PC-3 (cell line): ENCODE measurements at regions not wholly inside any gene's neighbourhood (a gene's known extent, or its start where the extent isn't known, plus 50 kb on each side); places are given as distances from the start of the nearest gene placed in this dataset.

ENCODE experiments used
- ATAC-seq: fragments of 200-7000 bp; cut with Tn5 transposase; 2 replicates; pipeline ENCODE4 v1.9.1; 2020; ENCODE audit warnings: mild to moderate bottlenecking, moderate library complexity
- BruUV-seq: library from RNA; stranded (reverse); fragments of 400-500 nt; replicated peaks from 2 replicates; lab custom pipeline; 2021; lab: Mats Ljungman, UMichigan
- CTCF ChIA-PET: fragments of 300-600 bp; sonication (Branson Sonifier 250); formaldehyde crosslinking; loops from one replicate; lab custom pipeline; 2022; ENCODE audit warnings: antibody characterized with exemption; lab: Charles Lee
- POLR2A ChIA-PET: fragments of 300-600 bp; sonication (Branson Sonifier 250); formaldehyde crosslinking; loops from one replicate; lab custom pipeline; 2022; ENCODE audit warnings: antibody characterized with exemption; ENCODE audit not compliant: unreplicated experiment; lab: Charles Lee
- DNase-seq: peaks from one replicate; pipeline ENCODE4 v3.0.0-alpha.2; 2015
- H2AFZ ChIP-seq: fragments of 300-600 bp; sonication (generic); 2 replicates; pipeline ENCODE4 v1.6.0; 2016; ENCODE audit warnings: antibody characterized with exemption, low read length
- H3F3A ChIP-seq: fragments of 300-600 bp; sonication (generic); one replicate; pipeline ENCODE4 v1.6.0; 2017; ENCODE audit warnings: antibody characterized with exemption, low read length, control low read depth, mild to moderate bottlenecking; ENCODE audit not compliant: unreplicated experiment
- H3K27ac ChIP-seq: fragments of 300-600 bp; sonication (generic); 2 replicates; pipeline ENCODE4 v1.5.1; 2016; ENCODE audit warnings: mild to moderate bottlenecking, low read length
- H3K27me3 ChIP-seq: fragments of 300-600 bp; sonication (generic); 2 replicates; pipeline ENCODE4 v1.6.1; 2016; ENCODE audit warnings: low read length, mixed read lengths
- H3K36me3 ChIP-seq: fragments of 300-600 bp; sonication (generic); 2 replicates; pipeline ENCODE4 v1.6.1; 2016; ENCODE audit warnings: low read depth, mixed run types, low read length, mixed read lengths
- H3K4me1 ChIP-seq: fragments of 300-600 bp; sonication (generic); 2 replicates; pipeline ENCODE4 v1.5.1; 2016; ENCODE audit warnings: low read length; ENCODE audit not compliant: insufficient read depth
- H3K4me2 ChIP-seq: fragments of 300-600 bp; sonication (generic); 2 replicates; pipeline ENCODE4 v1.6.0; 2016; ENCODE audit warnings: low read length
- H3K4me3 ChIP-seq: fragments of 300-600 bp; sonication (generic); 2 replicates; pipeline ENCODE4 v1.5.1; 2016; ENCODE audit warnings: mild to moderate bottlenecking, low read length, mixed read lengths
- H3K79me2 ChIP-seq: fragments of 300-600 bp; sonication (generic); 2 replicates; pipeline ENCODE4 v1.6.1; 2017; ENCODE audit warnings: low read length, mixed read lengths
- H3K9ac ChIP-seq: fragments of 300-600 bp; sonication (generic); 2 replicates; pipeline ENCODE4 v1.6.0; 2016; ENCODE audit warnings: mild to moderate bottlenecking, low read length
- H3K9me2 ChIP-seq: fragments of 300-600 bp; sonication (generic); replicated peaks from 2 replicates; pipeline ENCODE4 v1.6.1; 2016; ENCODE audit warnings: mixed run types, low read length, mixed read lengths
- H3K9me3 ChIP-seq: fragments of 300-600 bp; sonication (generic); 2 replicates; pipeline ENCODE4 v1.6.1; 2016; ENCODE audit warnings: low read length, mixed read lengths
- H4K20me1 ChIP-seq: fragments of 300-600 bp; sonication (generic); 2 replicates; pipeline ENCODE4 v1.6.1; 2016; ENCODE audit warnings: low read length, mixed read lengths
- CTCF ChIP-seq: fragments of 300-600 bp; sonication (generic); conservative IDR thresholded peaks from 2 replicates; pipeline ENCODE4 v1.5.1; 2017; ENCODE audit warnings: antibody characterized with exemption, low read depth, mild to moderate bottlenecking, low read length
- EZH2 ChIP-seq: fragments of 300-600 bp; sonication (generic); IDR thresholded peaks from one replicate; pipeline ENCODE4 v1.6.1; 2017; ENCODE audit warnings: antibody characterized with exemption, mild to moderate bottlenecking, low read length; ENCODE audit not compliant: unreplicated experiment
- EZH2phosphoT487 ChIP-seq: fragments of 300-600 bp; sonication (generic); IDR thresholded peaks from 2 replicates; pipeline ENCODE4 v1.6.1; 2018; ENCODE audit warnings: mild to moderate bottlenecking, antibody characterized with exemption, low read length, borderline replicate concordance
- intact Hi-C: fragments of 100-400 bp; cut with micrococcal nuclease; formaldehyde crosslinking; loops from 2 replicates; pipeline ENCODE4 v1.9.0; 2023

- CTCF ChIA-PET: no interaction called here
Measured at GRCh38 chr13:112184851-112185371, 118.0 kb downstream of the SOX1 start.

DNA sequence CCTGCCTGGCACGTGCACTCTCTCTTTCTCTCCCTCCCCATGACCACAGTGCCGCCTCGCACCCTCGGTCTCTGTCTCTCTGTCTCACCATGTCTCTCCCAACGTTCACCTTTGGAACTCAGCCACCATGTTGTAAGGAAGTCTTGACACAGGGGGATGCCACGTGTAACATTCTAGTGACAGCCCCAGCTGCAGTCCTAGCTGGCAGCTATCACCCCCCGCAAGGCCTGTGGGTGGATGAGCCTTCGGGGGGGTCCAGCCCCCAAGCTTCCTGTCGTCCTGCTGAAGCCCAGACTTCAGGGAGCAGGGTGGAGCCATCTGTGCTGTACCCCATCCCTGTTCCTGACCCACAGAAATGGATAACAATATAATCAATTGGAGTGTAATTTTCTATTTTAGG lies 118.5 kb downstream of the SOX1 start:
- H4K20me1 ChIP-seq: no peaks in the 10 kb centered on the region
- no peaks in the 10 kb centered on the region for H3F3A ChIP-seq
- TF ChIP-seq EZH2phosphoT487 (no peak), EZH2 (no peak), CTCF (no peak)
- H3K4me2 ChIP-seq: no peak overlapping the region
- no peak overlapping the region for H3K9ac ChIP-seq
- peaks cover 12% of the 10 kb centered on the region for H3K27me3 ChIP-seq
- ChIA-PET CTCF (no interaction called here), POLR2A (no interaction called here)
- no peaks in the 10 kb centered on the region for H3K4me1 ChIP-seq
- H3K79me2 ChIP-seq: no peaks in the 10 kb centered on the region
- H3K9me3 ChIP-seq: no peaks in the 10 kb centered on the region
- ATAC-seq: no peak
- no peak overlapping the region for H3K4me3 ChIP-seq
- intact Hi-C loops: no loop called here
- no peak overlapping the region for H3K27ac ChIP-seq
- no TSS peak for BruUV-seq
- no peak for DNase-seq
- H2AFZ ChIP-seq: no peak overlapping the region
- H3K9me2 ChIP-seq: no peaks in the 10 kb centered on the region
- H3K36me3 ChIP-seq: no peaks in the 10 kb centered on the region

More at GRCh38 chr13:112184851-112185371, 118.0 kb downstream of the SOX1 start:
- Histone ChIP-seq H3K4me1 (no peaks in the 10 kb centered on the region), H3K9me2 (no peaks in the 10 kb centered on the region), H3K4me2 (no peak overlapping the region), H3K27ac (no peak overlapping the region), H3K9ac (no peak overlapping the region), H3K27me3 (peaks cover 11% of the 10 kb centered on the region; the same call in 1 of the 2 replicates), H3K79me2 (no peaks in the 10 kb centered on the region), H3F3A (no peaks in the 10 kb centered on the region), H4K20me1 (no peaks in the 10 kb centered on the region), H3K4me3 (no peak overlapping the region), H2AFZ (no peak overlapping the region), H3K36me3 (no peaks in the 10 kb centered on the region), H3K9me3 (no peaks in the 10 kb centered on the region)
- ATAC-seq: no peak
- POLR2A ChIA-PET: no interaction called here
- no peak for TF ChIP-seq EZH2
- TF ChIP-seq CTCF: no peak
- no peak for TF ChIP-seq EZH2phosphoT487
- no TSS peak for BruUV-seq
- intact Hi-C loops: no loop called here
- DNase-seq: no peak

- no TSS peak for BruUV-seq
- DNase-seq (no peak), ATAC-seq (no peak)
- Histone ChIP-seq H3K4me2 (no peak overlapping the region), H3K4me1 (no peaks in the 10 kb centered on the region), H2AFZ (no peak overlapping the region), H3K79me2 (no peaks in the 10 kb centered on the region), H3K27ac (no peak overlapping the region), H3K9me2 (no peaks in the 10 kb centered on the region), H3K9ac (no peak overlapping the region), H4K20me1 (no peaks in the 10 kb centered on the region), H3F3A (no peaks in the 10 kb centered on the region), H3K9me3 (no peaks in the 10 kb centered on the region), H3K36me3 (no peaks in the 10 kb centered on the region), H3K4me3 (no peak overlapping the region), H3K27me3 (peaks cover 12% of the 10 kb centered on the region)
- ChIA-PET POLR2A (no interaction called here), CTCF (no interaction called here)
- intact Hi-C loops: no loop called here
- TF ChIP-seq EZH2phosphoT487 (no peak), EZH2 (no peak), CTCF (no peak)
Measured at GRCh38 chr13:112186091-112186490, 119.1 kb downstream of the SOX1 start.
